ENCODE measurements at regions not wholly inside any gene's neighbourhood (a gene's known extent, or its start where the extent isn't known, plus 50 kb on each side); places are given as distances from the start of the nearest gene placed in this dataset.

DNA sequence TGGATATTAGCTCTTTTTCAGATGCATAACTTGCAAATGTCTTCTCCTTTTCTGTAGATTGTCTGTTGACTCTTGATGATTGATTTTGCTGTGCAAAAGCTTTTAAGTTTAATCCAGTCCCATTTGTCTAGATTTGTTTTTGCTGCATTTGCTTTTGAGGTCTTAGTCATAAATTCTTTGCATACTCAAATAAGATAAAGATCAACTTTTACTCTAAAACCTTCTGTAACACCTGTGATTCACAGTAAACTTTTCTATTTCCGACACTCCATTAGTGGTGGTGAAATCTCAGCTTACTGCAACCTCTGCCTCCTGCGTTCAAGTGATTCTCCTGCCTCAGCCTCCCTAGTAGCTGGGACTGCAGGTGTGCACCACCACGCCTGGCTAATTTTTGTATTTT, 239.0 kb upstream of the ST8SIA4 start:
- Histone ChIP-seq H3K9me3 (ENCODE audit: control insufficient read depth, insufficient read depth, low read length) (no peaks in the 10 kb centered on the region), H3K27me3 (ENCODE audit: control insufficient read depth, insufficient read depth, low read length) (no peaks in the 10 kb centered on the region), H3K36me3 (ENCODE audit: control insufficient read depth, insufficient read depth, low read length) (no peaks in the 10 kb centered on the region), H3K4me3 (ENCODE audit: low read length) (no peak overlapping the region), H3K27ac (ENCODE audit: low read length) (no peak overlapping the region), H3K4me1 (ENCODE audit: control insufficient read depth, insufficient read depth, low read length) (no peaks in the 10 kb centered on the region)
- DNase-seq (ENCODE audit: low read depth, low spot score) = no peak
- no CpG with 5 or more reads among the region's 3 CpGs for WGBS (ENCODE audit: insufficient coverage, insufficient read length)

DNA sequence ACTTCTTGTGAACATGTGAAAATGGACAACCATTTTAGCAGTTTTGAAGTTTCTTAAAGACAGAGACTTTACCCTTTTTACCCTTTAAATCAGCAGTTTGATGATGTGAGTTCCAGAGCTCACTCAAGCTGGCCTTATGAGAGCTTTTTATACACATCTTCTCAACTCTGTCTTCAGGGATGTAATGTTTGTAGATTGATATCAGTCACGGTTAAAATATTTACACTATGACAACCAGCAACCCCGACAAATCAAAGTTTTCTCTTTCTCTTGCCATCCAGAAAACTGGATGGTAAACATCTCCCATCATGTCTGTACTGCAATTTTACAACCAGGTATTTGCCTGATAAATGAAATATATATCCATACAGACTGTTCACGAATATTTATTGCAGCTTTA, 233.4 kb upstream of the ST8SIA4 start:
- no peaks in the 10 kb centered on the region for H3K27me3 ChIP-seq (ENCODE audit: control insufficient read depth, insufficient read depth, low read length)
- no peak for DNase-seq (ENCODE audit: low read depth, low spot score)
- WGBS (ENCODE audit: insufficient coverage, insufficient read length) = no CpG with 5 or more reads among the region's 3 CpGs
- H3K4me1 ChIP-seq (ENCODE audit: control insufficient read depth, insufficient read depth, low read length) = no peaks in the 10 kb centered on the region
- no peak overlapping the region for H3K4me3 ChIP-seq (ENCODE audit: low read length)
- no peak overlapping the region for H3K27ac ChIP-seq (ENCODE audit: low read length)
- no peaks in the 10 kb centered on the region for H3K9me3 ChIP-seq (ENCODE audit: control insufficient read depth, insufficient read depth, low read length)
- no peaks in the 10 kb centered on the region for H3K36me3 ChIP-seq (ENCODE audit: control insufficient read depth, insufficient read depth, low read length)

DNA sequence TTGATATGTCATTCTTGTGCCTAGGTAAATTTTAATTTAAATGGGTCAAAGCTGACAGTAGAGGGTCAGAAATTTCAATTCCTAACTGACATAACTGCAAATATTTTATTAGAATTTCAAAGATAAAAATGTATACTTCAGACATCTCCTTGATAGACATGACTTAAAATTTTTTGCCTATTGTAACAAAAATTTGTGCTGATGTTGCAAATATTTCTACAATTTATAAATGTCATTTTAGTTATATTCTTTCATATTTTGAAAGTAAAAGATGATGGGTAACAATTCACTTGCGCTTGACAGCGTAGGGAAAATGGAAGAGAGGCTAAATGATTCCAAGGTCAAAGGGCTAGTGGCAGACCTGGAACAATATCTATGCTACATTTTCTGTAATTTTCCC, 220.3 kb upstream of the ST8SIA4 start:
- no CpG with 5 or more reads among the region's 2 CpGs for WGBS (ENCODE audit: insufficient coverage, insufficient read length)

DNA sequence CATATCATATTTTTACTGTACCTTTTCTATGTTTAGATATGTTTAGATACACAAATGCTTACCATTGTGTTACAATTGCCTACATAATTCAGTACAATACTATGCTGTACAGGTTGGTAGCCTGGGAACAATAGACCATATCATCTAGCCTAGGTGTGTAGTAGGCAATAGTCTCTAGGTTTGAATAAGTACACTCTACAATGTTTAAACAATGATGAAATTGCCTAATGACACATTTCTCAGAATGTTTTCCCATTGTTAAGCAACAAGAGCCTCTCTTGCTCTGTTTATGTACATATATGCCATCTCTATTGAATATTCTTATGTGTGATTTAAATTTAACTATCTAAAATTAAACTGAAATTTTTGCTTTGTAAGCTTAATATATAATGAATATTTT, 209.6 kb upstream of the ST8SIA4 start:
- no peak overlapping the region for H3K4me3 ChIP-seq (ENCODE audit: low read length)
- no peaks in the 10 kb centered on the region for H3K4me1 ChIP-seq (ENCODE audit: control insufficient read depth, insufficient read depth, low read length)
- DNase-seq (ENCODE audit: low read depth, low spot score) = no peak
- H3K27me3 ChIP-seq (ENCODE audit: control insufficient read depth, insufficient read depth, low read length) = no peaks in the 10 kb centered on the region
- no peaks in the 10 kb centered on the region for H3K36me3 ChIP-seq (ENCODE audit: control insufficient read depth, insufficient read depth, low read length)
- no peak overlapping the region for H3K27ac ChIP-seq (ENCODE audit: low read length)
- no peaks in the 10 kb centered on the region for H3K9me3 ChIP-seq (ENCODE audit: control insufficient read depth, insufficient read depth, low read length)

More for the DNA sequence above, 220.3 kb upstream of the ST8SIA4 start:
- Histone ChIP-seq H3K27ac (ENCODE audit: low read length) (no peak overlapping the region), H3K4me1 (ENCODE audit: control insufficient read depth, insufficient read depth, low read length) (no peaks in the 10 kb centered on the region), H3K9me3 (ENCODE audit: control insufficient read depth, insufficient read depth, low read length) (no peaks in the 10 kb centered on the region), H3K4me3 (ENCODE audit: low read length) (no peak overlapping the region), H3K36me3 (ENCODE audit: control insufficient read depth, insufficient read depth, low read length) (no peaks in the 10 kb centered on the region), H3K27me3 (ENCODE audit: control insufficient read depth, insufficient read depth, low read length) (no peaks in the 10 kb centered on the region)
- no peak for DNase-seq (ENCODE audit: low read depth, low spot score)

DNA sequence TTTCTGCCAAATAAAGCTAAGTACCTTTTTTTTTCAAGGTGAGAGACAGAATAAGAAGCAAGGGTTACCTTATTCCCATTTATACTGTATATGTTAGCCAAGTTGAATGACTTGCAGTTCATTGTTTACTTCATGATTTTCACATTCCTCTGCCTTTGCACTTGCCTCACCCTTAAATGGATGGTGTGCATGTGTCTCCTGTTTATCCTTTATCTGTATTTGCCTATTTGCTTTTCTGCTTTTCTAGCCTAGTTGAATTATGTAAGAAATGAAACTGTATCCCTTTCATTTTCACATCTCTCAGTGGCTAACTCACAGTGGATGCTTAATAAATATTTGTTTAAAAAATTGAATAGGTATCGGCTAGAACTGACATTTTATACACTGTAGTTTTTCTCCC, 200.8 kb upstream of the ST8SIA4 start:
- H3K27me3 ChIP-seq (ENCODE audit: control insufficient read depth, insufficient read depth, low read length) = no peaks in the 10 kb centered on the region
- no peak overlapping the region for H3K4me3 ChIP-seq (ENCODE audit: low read length)
- no peaks in the 10 kb centered on the region for H3K4me1 ChIP-seq (ENCODE audit: control insufficient read depth, insufficient read depth, low read length)
- H3K27ac ChIP-seq (ENCODE audit: low read length) = no peak overlapping the region
- DNase-seq (ENCODE audit: low read depth, low spot score) = no peak
- no peaks in the 10 kb centered on the region for H3K36me3 ChIP-seq (ENCODE audit: control insufficient read depth, insufficient read depth, low read length)
- no CpG with 5 or more reads among the region's 1 CpG for WGBS (ENCODE audit: insufficient coverage, insufficient read length)
- no peaks in the 10 kb centered on the region for H3K9me3 ChIP-seq (ENCODE audit: control insufficient read depth, insufficient read depth, low read length)

DNA sequence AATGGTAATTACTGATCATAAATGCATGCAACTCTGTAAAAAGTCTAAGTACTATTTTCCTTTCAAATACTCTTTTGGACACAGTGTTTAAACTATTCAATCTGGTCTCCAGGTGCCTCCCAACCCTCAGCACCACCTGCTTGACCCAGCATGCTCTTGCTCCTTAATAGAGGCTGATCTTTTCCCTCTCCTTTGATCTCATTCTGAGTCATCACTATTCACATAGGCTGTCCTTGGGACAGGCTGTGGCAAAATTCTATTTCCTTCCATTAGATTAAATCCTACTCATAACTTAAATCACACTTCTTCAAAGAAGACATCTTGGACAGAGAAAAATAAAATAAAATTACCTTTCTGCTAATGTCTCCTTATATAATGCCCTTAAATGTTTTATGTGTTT, 199.4 kb upstream of the ST8SIA4 start:
- Histone ChIP-seq H3K4me1 (ENCODE audit: control insufficient read depth, insufficient read depth, low read length) (no peaks in the 10 kb centered on the region), H3K27ac (ENCODE audit: low read length) (no peak overlapping the region), H3K27me3 (ENCODE audit: control insufficient read depth, insufficient read depth, low read length) (no peaks in the 10 kb centered on the region), H3K4me3 (ENCODE audit: low read length) (no peak overlapping the region), H3K9me3 (ENCODE audit: control insufficient read depth, insufficient read depth, low read length) (no peaks in the 10 kb centered on the region), H3K36me3 (ENCODE audit: control insufficient read depth, insufficient read depth, low read length) (no peaks in the 10 kb centered on the region)
- DNase-seq (ENCODE audit: low read depth, low spot score) = no peak

DNA sequence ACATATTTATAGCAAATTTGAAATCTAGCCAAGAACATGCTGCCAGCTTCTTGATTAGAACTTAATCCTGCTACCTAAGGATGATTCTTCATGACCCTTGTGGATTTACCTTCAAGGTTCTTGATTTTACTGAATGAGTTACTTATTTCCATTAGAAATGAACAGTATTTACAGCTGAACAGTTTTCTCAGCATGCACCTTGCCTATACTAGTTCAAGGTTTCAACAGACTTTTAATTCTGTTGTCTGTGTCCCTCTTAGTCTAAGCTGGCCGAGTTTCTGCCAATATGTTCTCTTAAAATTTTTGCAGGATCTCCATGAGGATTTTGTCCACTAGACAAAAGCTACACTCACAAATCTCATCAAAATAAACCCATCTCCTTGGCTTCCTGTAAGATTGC, 188.8 kb upstream of the ST8SIA4 start:
- Histone ChIP-seq H3K4me1 (ENCODE audit: control insufficient read depth, insufficient read depth, low read length) (no peaks in the 10 kb centered on the region), H3K36me3 (ENCODE audit: control insufficient read depth, insufficient read depth, low read length) (no peaks in the 10 kb centered on the region), H3K27me3 (ENCODE audit: control insufficient read depth, insufficient read depth, low read length) (no peaks in the 10 kb centered on the region), H3K27ac (ENCODE audit: low read length) (no peak overlapping the region), H3K4me3 (ENCODE audit: low read length) (no peak overlapping the region), H3K9me3 (ENCODE audit: control insufficient read depth, insufficient read depth, low read length) (no peaks in the 10 kb centered on the region)
- DNase-seq (ENCODE audit: low read depth, low spot score) = no peak
- no CpG with 5 or more reads among the region's 1 CpG for WGBS (ENCODE audit: insufficient coverage, insufficient read length)

DNA sequence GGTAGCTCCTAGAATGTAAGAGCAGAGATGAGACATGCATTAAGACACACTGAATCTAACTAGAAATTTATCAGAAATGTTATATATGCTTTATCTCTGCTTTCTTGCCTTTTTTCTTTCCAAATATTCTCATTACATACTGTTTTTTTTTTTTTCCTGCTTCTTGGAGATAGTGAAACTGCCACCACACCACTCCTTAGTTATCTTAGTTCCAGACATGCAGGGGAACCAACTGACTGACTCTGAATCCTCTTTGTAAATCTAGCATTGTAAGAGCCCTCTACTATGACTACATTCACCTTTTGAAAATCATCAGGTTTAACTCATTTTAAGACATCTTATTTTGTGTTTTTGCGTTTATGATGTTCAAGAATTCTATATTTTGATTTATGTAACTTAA, 181.3 kb upstream of the ST8SIA4 start:
- DNase-seq (ENCODE audit: low read depth, low spot score) = no peak
- Histone ChIP-seq H3K27me3 (ENCODE audit: control insufficient read depth, insufficient read depth, low read length) (no peaks in the 10 kb centered on the region), H3K4me3 (ENCODE audit: low read length) (no peak overlapping the region), H3K36me3 (ENCODE audit: control insufficient read depth, insufficient read depth, low read length) (no peaks in the 10 kb centered on the region), H3K4me1 (ENCODE audit: control insufficient read depth, insufficient read depth, low read length) (no peaks in the 10 kb centered on the region), H3K9me3 (ENCODE audit: control insufficient read depth, insufficient read depth, low read length) (no peaks in the 10 kb centered on the region), H3K27ac (ENCODE audit: low read length) (no peak overlapping the region)
- no CpG with 5 or more reads among the region's 1 CpG for WGBS (ENCODE audit: insufficient coverage, insufficient read length)

DNA sequence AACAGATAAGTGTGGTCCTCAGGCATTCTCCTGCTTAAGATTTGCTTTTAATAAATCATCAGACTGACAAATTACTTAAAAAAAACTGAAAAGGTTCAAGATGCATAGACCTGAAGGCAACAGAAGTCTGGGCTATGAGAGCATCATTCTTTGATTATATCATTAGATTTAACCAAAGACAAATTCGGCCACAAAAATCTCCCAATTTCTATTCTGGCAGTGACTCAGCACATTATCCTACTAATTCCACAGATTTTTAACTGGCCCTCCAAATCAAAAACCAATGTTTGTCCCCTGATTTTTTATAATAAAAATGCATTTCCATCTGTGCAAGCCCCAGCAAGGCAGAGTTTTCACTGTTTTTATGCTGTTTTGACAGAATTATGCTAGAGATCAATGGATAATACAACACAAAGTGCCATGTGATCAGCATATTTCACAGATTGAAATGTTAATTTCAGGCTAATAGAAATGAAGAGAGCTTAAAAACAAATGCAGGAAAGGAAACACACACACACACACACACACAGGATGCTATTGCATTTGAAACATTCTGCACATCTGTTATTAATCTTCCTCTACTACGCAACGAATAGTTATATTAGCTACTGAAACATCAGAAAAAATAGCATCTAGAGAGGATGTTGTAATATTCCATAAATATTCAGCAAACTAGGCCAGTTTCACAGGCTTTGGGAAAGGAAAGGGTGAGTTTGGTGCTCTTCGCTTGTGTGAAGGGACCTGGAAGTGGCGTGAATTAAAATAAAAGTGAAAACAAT, 177.6 kb upstream of the ST8SIA4 start:
- H3K4me3 ChIP-seq (ENCODE audit: low read length) = no peak overlapping the region
- no CpG with 5 or more reads among the region's 5 CpGs for WGBS (ENCODE audit: insufficient coverage, insufficient read length)
- no peak for DNase-seq (ENCODE audit: low read depth, low spot score)
- H3K9me3 ChIP-seq (ENCODE audit: control insufficient read depth, insufficient read depth, low read length) = no peaks in the 10 kb centered on the region
- H3K4me1 ChIP-seq (ENCODE audit: control insufficient read depth, insufficient read depth, low read length) = no peaks in the 10 kb centered on the region
- no peaks in the 10 kb centered on the region for H3K36me3 ChIP-seq (ENCODE audit: control insufficient read depth, insufficient read depth, low read length)
- no peaks in the 10 kb centered on the region for H3K27me3 ChIP-seq (ENCODE audit: control insufficient read depth, insufficient read depth, low read length)
- no peak overlapping the region for H3K27ac ChIP-seq (ENCODE audit: low read length)

DNA sequence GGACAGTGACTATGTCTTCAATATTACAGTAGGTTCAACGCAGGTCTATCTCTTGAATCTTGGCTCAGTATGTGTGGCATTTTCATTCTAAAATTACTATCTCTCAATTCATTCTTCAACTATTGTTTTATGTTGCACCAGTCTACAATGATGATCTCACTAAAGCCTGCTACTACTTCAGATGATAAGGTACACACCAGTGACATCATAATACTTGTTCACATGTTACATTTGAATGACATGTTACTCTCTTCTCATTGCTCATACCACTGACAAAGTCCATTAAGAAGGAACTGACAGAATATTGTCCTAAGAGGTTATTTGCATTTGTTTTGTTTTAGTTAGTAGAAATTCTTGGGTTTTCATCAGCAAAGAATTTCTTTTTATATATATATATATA, 165.2 kb upstream of the ST8SIA4 start:
- Histone ChIP-seq H3K27me3 (ENCODE audit: control insufficient read depth, insufficient read depth, low read length) (no peaks in the 10 kb centered on the region), H3K4me1 (ENCODE audit: control insufficient read depth, insufficient read depth, low read length) (no peaks in the 10 kb centered on the region), H3K4me3 (ENCODE audit: low read length) (no peak overlapping the region), H3K9me3 (ENCODE audit: control insufficient read depth, insufficient read depth, low read length) (no peaks in the 10 kb centered on the region), H3K36me3 (ENCODE audit: control insufficient read depth, insufficient read depth, low read length) (no peaks in the 10 kb centered on the region), H3K27ac (ENCODE audit: low read length) (no peak overlapping the region)
- DNase-seq (ENCODE audit: low read depth, low spot score) = no peak
- no CpG with 5 or more reads among the region's 1 CpG for WGBS (ENCODE audit: insufficient coverage, insufficient read length)

DNA sequence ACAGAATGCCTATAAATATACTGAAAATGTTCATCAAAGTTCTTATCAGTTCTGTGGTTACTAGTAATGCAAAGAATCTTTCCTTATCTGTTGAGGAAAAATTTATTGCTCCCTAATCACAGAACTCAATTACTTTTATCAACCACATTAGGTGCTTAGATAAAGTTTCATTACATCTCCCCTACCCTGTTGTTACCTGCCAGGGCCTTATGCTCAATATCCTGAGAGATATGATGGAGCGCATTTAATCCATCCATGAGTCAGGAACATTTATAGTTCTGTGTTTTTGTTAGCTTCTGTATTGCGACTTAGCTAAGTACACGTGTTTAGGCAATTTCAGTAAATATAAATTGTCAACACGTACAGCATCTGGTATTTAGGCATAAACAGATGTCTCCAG, 164.3 kb upstream of the ST8SIA4 start:
- Histone ChIP-seq H3K4me3 (ENCODE audit: low read length) (no peak overlapping the region), H3K27ac (ENCODE audit: low read length) (no peak overlapping the region), H3K36me3 (ENCODE audit: control insufficient read depth, insufficient read depth, low read length) (no peaks in the 10 kb centered on the region), H3K27me3 (ENCODE audit: control insufficient read depth, insufficient read depth, low read length) (no peaks in the 10 kb centered on the region), H3K4me1 (ENCODE audit: control insufficient read depth, insufficient read depth, low read length) (no peaks in the 10 kb centered on the region), H3K9me3 (ENCODE audit: control insufficient read depth, insufficient read depth, low read length) (no peaks in the 10 kb centered on the region)
- WGBS (ENCODE audit: insufficient coverage, insufficient read length) = no CpG with 5 or more reads among the region's 4 CpGs
- no peak for DNase-seq (ENCODE audit: low read depth, low spot score)

Measured in iPS DF 6.9 (cell line).